BJ (cell line): ENCODE measurements at regions not wholly inside any gene's neighbourhood (a gene's known extent, or its start where the extent isn't known, plus 50 kb on each side); places are given as distances from the start of the nearest gene placed in this dataset.

ENCODE experiments used
- CTCF ChIA-PET: fragments of 350-600 bp; formaldehyde crosslinking; extraction: SDS; loops from one replicate; lab custom pipeline; 2021; ENCODE audit warnings: antibody characterized with exemption, inconsistent platforms; lab: Yijun Ruan, JAX
- POLR2A ChIA-PET: fragments of 300-600 bp; sonication (Branson Sonifier 250); formaldehyde crosslinking; extraction: SDS; loops from one replicate; lab custom pipeline; 2021; ENCODE audit warnings: antibody characterized with exemption; lab: Charles Lee
- DNase-seq: peaks from one replicate; pipeline ENCODE4 v3.0.0-alpha.2; 2011; ENCODE audit warnings: low read depth
- H3K27me3 ChIP-seq: 2 replicates; pipeline ENCODE4 v1.6.0; 2011; ENCODE audit warnings: low read length; ENCODE audit not compliant: control insufficient read depth, insufficient read depth
- H3K36me3 ChIP-seq: 2 replicates; pipeline ENCODE4 v1.5.1; 2011; ENCODE audit warnings: low read length; ENCODE audit not compliant: control insufficient read depth, insufficient read depth
- H3K4me3 ChIP-seq: 2 replicates; pipeline ENCODE4 v1.5.1; 2011; ENCODE audit warnings: low read depth, mild to moderate bottlenecking, control low read depth, low read length
- TF ChIP-seq, protein P1 (sequence below): IDR thresholded peaks from 2 replicates; pipeline ENCODE4 v1.5.1; 2011; ENCODE audit warnings: low read depth, mild to moderate bottlenecking, control low read depth, inconsistent platforms, low read length, moderate library complexity; ENCODE audit not compliant: insufficient read depth

DNA sequence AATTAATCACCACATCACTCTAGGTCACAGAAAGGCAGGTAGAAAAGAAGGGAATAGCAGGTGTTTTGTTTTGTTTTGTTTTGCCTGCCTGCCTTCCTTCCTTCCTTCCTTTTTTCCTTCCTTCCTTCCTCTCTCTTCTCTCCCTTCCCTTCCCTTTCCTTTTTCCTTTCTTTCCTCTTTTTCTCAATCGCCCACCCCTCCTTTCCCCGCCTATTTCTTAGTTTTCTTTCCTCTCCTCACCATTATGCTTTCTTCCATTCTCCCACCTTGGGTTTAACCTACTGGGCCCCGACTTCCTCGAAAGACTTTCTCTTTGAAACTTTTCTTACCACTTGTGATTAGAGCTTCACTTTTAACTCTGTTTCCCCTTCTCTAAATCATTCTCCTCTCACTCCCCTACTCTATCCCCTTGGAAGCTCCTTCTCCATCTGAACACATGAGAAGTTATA lies 231.3 kb upstream of the CD180 start:
- CTCF ChIA-PET = no interaction called here
- TF ChIP-seq, protein P1, sequence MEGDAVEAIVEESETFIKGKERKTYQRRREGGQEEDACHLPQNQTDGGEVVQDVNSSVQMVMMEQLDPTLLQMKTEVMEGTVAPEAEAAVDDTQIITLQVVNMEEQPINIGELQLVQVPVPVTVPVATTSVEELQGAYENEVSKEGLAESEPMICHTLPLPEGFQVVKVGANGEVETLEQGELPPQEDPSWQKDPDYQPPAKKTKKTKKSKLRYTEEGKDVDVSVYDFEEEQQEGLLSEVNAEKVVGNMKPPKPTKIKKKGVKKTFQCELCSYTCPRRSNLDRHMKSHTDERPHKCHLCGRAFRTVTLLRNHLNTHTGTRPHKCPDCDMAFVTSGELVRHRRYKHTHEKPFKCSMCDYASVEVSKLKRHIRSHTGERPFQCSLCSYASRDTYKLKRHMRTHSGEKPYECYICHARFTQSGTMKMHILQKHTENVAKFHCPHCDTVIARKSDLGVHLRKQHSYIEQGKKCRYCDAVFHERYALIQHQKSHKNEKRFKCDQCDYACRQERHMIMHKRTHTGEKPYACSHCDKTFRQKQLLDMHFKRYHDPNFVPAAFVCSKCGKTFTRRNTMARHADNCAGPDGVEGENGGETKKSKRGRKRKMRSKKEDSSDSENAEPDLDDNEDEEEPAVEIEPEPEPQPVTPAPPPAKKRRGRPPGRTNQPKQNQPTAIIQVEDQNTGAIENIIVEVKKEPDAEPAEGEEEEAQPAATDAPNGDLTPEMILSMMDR = no peak
- POLR2A ChIA-PET = interaction anchor here (0.6 kb wide), 1 partner anchor 345 kb away, joined by 3 read pairs; no protein-coding TSS in a partner anchor
- Histone ChIP-seq H3K4me3 (no peak overlapping the region), H3K27me3 (no peaks in the 10 kb centered on the region), H3K36me3 (no peaks in the 10 kb centered on the region)
- no peak for DNase-seq

DNA sequence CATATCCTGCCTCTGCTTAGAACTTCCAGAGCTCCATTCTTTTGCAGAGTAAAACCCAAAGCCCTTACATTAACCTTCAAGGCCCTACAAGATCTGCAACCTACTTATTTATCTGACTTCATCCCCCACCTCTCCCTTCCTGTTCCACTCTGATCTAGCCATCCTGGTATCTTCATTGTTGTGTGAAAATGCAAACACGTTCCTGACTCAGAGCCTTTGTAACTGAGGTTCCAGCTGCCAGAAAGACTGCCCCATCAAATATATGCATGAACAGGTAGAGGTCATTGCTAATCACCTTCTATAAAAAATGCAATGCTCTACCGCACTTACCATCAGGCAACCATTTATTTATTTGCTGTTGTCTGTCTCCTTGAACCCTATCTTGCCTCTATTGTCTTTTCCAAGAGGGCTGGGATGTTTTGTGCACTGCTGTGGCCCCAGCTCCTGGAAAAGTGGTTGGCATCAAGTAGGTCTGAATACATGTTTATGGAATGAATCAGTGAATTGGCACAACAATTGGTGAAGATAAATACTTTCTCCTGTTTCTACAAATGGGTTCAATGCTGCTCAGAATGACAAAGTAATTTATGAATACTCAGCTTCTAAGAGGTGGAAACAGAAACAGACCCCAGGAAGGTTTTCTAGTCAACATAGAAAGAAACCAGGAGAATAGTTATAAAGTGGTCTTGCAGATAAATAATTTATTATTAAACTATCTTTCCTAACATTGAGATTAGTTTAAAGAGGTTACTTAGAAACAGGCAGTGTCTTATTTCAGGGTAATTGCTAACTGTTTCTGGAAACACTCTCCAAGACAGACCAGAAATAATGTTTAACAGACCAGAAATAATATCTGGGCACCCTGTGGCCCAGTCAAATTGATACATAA lies 230.6 kb upstream of the CD180 start:
- TF ChIP-seq, protein P1 = no peak
- Histone ChIP-seq H3K27me3 (no peaks in the 10 kb centered on the region), H3K36me3 (no peaks in the 10 kb centered on the region), H3K4me3 (no peak overlapping the region)
- no peak for DNase-seq
- ChIA-PET CTCF (no interaction called here), POLR2A (interaction anchor here (0.6 kb wide), 1 partner anchor 346 kb away, joined by 3 read pairs; no protein-coding TSS in a partner anchor)

DNA sequence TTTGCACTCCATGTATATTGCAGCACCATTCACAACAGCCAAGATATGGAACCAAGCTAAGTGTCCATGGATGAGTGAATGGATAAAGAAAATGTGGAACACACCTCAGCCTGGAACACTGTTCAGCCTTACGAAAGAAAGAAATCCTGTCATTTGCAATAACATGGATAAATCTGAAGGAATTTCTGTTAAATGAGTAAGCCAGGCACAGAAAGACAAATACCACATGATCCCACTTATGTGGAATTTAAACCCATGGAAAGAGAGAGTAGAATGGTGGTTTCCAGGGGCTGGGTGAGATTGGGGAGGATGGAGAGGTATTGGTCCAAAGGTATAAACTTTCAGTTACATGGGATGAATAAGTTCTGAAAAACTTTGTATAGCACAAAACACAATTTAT lies 228.9 kb upstream of the CD180 start:
- Histone ChIP-seq H3K36me3 (no peaks in the 10 kb centered on the region), H3K27me3 (no peaks in the 10 kb centered on the region), H3K4me3 (no peak overlapping the region)
- TF ChIP-seq, protein P1 = no peak
- no peak for DNase-seq
- POLR2A ChIA-PET = no interaction called here
- CTCF ChIA-PET = no interaction called here

DNA sequence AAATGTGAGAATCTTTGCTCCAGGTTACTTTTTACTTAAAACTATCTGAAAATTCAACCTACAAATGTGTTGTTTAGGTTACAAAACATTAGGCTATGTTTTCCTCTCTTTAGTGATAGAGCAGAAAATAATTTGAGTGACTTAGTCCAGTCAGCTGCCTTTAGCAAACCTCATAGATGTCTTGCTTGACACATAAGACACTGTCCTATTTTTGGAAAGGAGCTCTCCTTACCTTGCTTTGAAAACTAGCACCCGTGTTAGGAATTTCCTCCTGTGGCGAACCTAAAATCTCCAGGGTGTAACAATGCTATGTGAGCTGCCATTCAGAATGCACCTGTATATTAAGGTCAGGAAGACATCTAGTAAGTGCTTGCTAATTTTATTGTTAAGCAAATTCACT lies 221.2 kb upstream of the CD180 start:
- no peak overlapping the region for H3K4me3 ChIP-seq
- no peaks in the 10 kb centered on the region for H3K36me3 ChIP-seq
- ChIA-PET POLR2A (no interaction called here), CTCF (no interaction called here)
- H3K27me3 ChIP-seq = no peaks in the 10 kb centered on the region
- DNase-seq = no peak
- TF ChIP-seq, protein P1 = no peak

DNA sequence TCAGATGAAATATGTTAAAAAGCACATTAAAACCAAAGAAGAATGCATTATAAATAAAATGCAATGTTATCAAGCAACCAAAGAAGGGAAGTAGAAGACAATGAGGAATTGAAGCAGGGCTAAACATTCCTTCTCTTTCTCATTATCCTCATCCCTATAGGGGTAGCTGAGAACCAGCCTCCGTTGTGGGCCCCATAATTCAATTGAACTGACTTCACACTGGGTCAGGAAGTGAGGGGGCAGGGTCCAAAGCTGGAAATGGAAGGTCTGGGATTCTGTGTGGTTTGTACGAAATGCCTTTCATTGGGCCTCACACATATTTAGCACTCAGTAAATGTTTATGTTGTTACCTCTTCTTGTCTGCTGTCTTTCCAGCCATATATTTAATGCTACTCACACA lies 220.4 kb upstream of the CD180 start:
- DNase-seq = no peak
- Histone ChIP-seq H3K36me3 (no peaks in the 10 kb centered on the region), H3K4me3 (no peak overlapping the region), H3K27me3 (no peaks in the 10 kb centered on the region)
- TF ChIP-seq, protein P1 = no peak
- ChIA-PET CTCF (no interaction called here), POLR2A (no interaction called here)
